HCT116 (cell line): ENCODE measurements at regions not wholly inside any gene's neighbourhood (a gene's known extent, or its start where the extent isn't known, plus 50 kb on each side); places are given as distances from the start of the nearest gene placed in this dataset.

Experiments used
- ATAC-seq: fragments of 200-7000 bp; cut with Tn5 transposase; 2 replicates; pipeline ENCODE4 v1.9.1; 2020; ENCODE audit warnings: mild to moderate bottlenecking, moderate library complexity
- BruUV-seq: library from RNA; stranded (reverse); fragments of 400-500 nt; replicated peaks from 2 replicates; lab custom pipeline; 2021; lab: Mats Ljungman, UMichigan
- CTCF ChIA-PET: fragments of 300-600 bp; sonication (Branson Sonifier 250); formaldehyde crosslinking; loops from one replicate; lab custom pipeline; 2021; ENCODE audit warnings: antibody characterized with exemption; lab: Charles Lee
- POLR2A ChIA-PET: fragments of 300-600, 350-600 bp; sonication (Branson Sonifier 250); formaldehyde crosslinking; loops from one replicate; lab custom pipeline; 2021; ENCODE audit warnings: antibody characterized with exemption; lab: Charles Lee
- RAD21 ChIA-PET, 2 experiments: fragments of 300-600 bp; sonication (Branson Sonifier 250); formaldehyde crosslinking; loops; one replicate each; lab custom pipeline; 2023; ENCODE audit warnings: low total read pairs in 2 of 2; ENCODE audit not compliant: uncharacterized antibody in 2 of 2, unreplicated experiment in 2 of 2, low non-redundant PET in 1 of 2; lab: Charles Lee
- DNase-seq: peaks from one replicate; pipeline ENCODE4 v3.0.0-alpha.2; 2010; ENCODE audit warnings: low read depth, low spot score
- H2AFZ ChIP-seq: fragments of 200-600 bp; shearing (Covaris generic), sonication (generic); 2 replicates; pipeline ENCODE4 v1.6.1; 2017; ENCODE audit warnings: low read depth, mixed run types, mixed read lengths, antibody characterized with exemption, low read length; ENCODE audit not compliant: poor library complexity, severe bottlenecking
- H3K27ac ChIP-seq: 2 replicates; pipeline ENCODE4 v1.5.1; 2012; ENCODE audit warnings: low read depth, low read length
- H3K27me3 ChIP-seq: fragments of 200-600 bp; sonication (generic); 2 replicates; pipeline ENCODE4 v1.6.1; 2016; ENCODE audit warnings: mixed run types, low read length, mixed read lengths; ENCODE audit not compliant: insufficient read depth
- H3K36me3 ChIP-seq, 2 experiments: fragments of 200-500 bp in 1 of 2; fragments of 200-600 bp in 1 of 2; sonication (Bioruptor generic) in 1 of 2; sonication (generic) in 1 of 2; 2 replicates each; pipeline versions ENCODE4 v1.5.1 to v1.6.1; 2014 to 2016; ENCODE audit warnings: low read length in 2 of 2, inconsistent platforms in 1 of 2, mixed read lengths in 1 of 2, mixed run types in 1 of 2; ENCODE audit not compliant: insufficient read depth in 2 of 2, control insufficient read depth in 1 of 2
- H3K4me1 ChIP-seq, 2 experiments: fragments of 200-600 bp in 1 of 2; sonication (generic) in 1 of 2; 2 replicates each; pipeline versions ENCODE4 v1.5.1 to v1.6.1; 2012 to 2017; ENCODE audit warnings: low read length in 2 of 2, inconsistent platforms in 1 of 2, mild to moderate bottlenecking in 1 of 2, mixed read lengths in 1 of 2, mixed run types in 1 of 2, moderate library complexity in 1 of 2; ENCODE audit not compliant: insufficient read depth in 2 of 2, control insufficient read depth in 1 of 2
- H3K4me2 ChIP-seq: fragments of 200-600 bp; sonication (generic); 2 replicates; pipeline ENCODE4 v1.6.1; 2017; ENCODE audit warnings: mixed run types, low read length, mixed read lengths
- H3K4me3 ChIP-seq, 2 experiments: fragments of 200-600 bp in 1 of 2; sonication (generic) in 1 of 2; replicated peaks in 1 of 2; 2 replicates each; pipeline ENCODE4 v1.5.1; 2011 to 2016; ENCODE audit warnings: low read length in 2 of 2, control low read depth in 1 of 2, low read depth in 1 of 2, mild to moderate bottlenecking in 1 of 2, mixed read lengths in 1 of 2, mixed run types in 1 of 2
- H3K79me2 ChIP-seq: fragments of 200-600 bp; sonication (generic); 2 replicates; pipeline ENCODE4 v1.6.1; 2017; ENCODE audit warnings: mild to moderate bottlenecking, mixed run types, low read length, moderate library complexity, mixed read lengths; ENCODE audit not compliant: insufficient read depth
- H3K9ac ChIP-seq: fragments of 200-600 bp; sonication (generic); 2 replicates; pipeline ENCODE4 v1.6.1; 2016; ENCODE audit warnings: low read length, mixed read lengths
- H3K9me2 ChIP-seq: fragments of 200-600 bp; sonication (generic), shearing (Covaris generic); 2 replicates; pipeline ENCODE4 v1.6.1; 2017; ENCODE audit warnings: mixed run types, mild to moderate bottlenecking, moderate library complexity; ENCODE audit not compliant: insufficient read depth
- H3K9me3 ChIP-seq, 2 experiments: fragments of 200-500 bp in 1 of 2; fragments of 200-600 bp in 1 of 2; sonication (Bioruptor generic) in 1 of 2; sonication (generic) in 1 of 2; 2 replicates each; pipeline ENCODE4 v1.6.1; 2014 to 2017; ENCODE audit warnings: low read length in 2 of 2, mixed read lengths in 2 of 2, inconsistent platforms in 1 of 2, low read depth in 1 of 2, mild to moderate bottlenecking in 1 of 2, mixed run types in 1 of 2, moderate library complexity in 1 of 2; ENCODE audit not compliant: control insufficient read depth in 1 of 2, insufficient read depth in 1 of 2
- H4K20me1 ChIP-seq: fragments of 200-600 bp; sonication (generic), shearing (Covaris generic); 2 replicates; pipeline ENCODE4 v1.6.1; 2017; ENCODE audit warnings: mixed run types, mild to moderate bottlenecking, moderate library complexity; ENCODE audit not compliant: insufficient read depth
- ATF3 ChIP-seq: IDR thresholded peaks from 2 replicates; pipeline ENCODE4 v1.6.1; 2012
- CBX3 ChIP-seq: IDR thresholded peaks from 2 replicates; pipeline ENCODE4 v1.6.1; 2012; ENCODE audit warnings: low read depth
- CEBPB ChIP-seq: IDR thresholded peaks from 2 replicates; pipeline ENCODE4 v1.6.1; 2012; ENCODE audit warnings: low read depth
- CTCF ChIP-seq, 3 experiments: fragments of 200-600 bp in 1 of 3; sonication (generic) in 1 of 3; IDR thresholded peaks in 2 of 3; conservative IDR thresholded peaks in 1 of 3; 2 replicates each; pipeline ENCODE4 v1.5.1; 2012 to 2017; ENCODE audit warnings: low read depth in 2 of 3, low read length in 2 of 3, antibody characterized with exemption in 1 of 3, borderline replicate concordance in 1 of 3, control low read depth in 1 of 3, mild to moderate bottlenecking in 1 of 3, mixed read lengths in 1 of 3, mixed run types in 1 of 3, moderate library complexity in 1 of 3; ENCODE audit not compliant: insufficient read depth in 1 of 3
- EGR1 ChIP-seq: IDR thresholded peaks from 2 replicates; pipeline ENCODE4 v1.6.1; 2012; ENCODE audit warnings: low read depth
- ELF1 ChIP-seq: IDR thresholded peaks from 2 replicates; pipeline ENCODE4 v1.6.1; 2012; ENCODE audit warnings: low read depth, borderline replicate concordance
- EZH2 ChIP-seq: fragments of 200-600 bp; sonication (generic); IDR thresholded peaks from 2 replicates; pipeline ENCODE4 v1.6.1; 2017; ENCODE audit warnings: antibody characterized with exemption, mixed run types
- EZH2phosphoT487 ChIP-seq: fragments of 200-600 bp; IDR thresholded peaks from 2 replicates; pipeline ENCODE4 v1.6.1; 2018; ENCODE audit warnings: antibody characterized with exemption, borderline replicate concordance
- FOSL1 ChIP-seq: IDR thresholded peaks from 2 replicates; pipeline ENCODE4 v1.6.1; 2012; ENCODE audit warnings: low read depth
- POLR2A ChIP-seq: IDR thresholded peaks from 2 replicates; pipeline ENCODE4 v1.7.0; 2011; ENCODE audit warnings: borderline replicate concordance; ENCODE audit not compliant: insufficient read depth, insufficient read length; ENCODE audit errors: extremely low read depth
- POLR2AphosphoS5 ChIP-seq: IDR thresholded peaks from 2 replicates; pipeline ENCODE4 v1.6.1; 2011; ENCODE audit warnings: mild to moderate bottlenecking, low read depth, low read length, moderate library complexity
- RAD21 ChIP-seq: IDR thresholded peaks from 2 replicates; pipeline ENCODE4 v1.6.1; 2012; ENCODE audit warnings: low read depth, mild to moderate bottlenecking
- SIN3A ChIP-seq: IDR thresholded peaks from 2 replicates; pipeline ENCODE4 v1.6.1; 2012; ENCODE audit warnings: low read depth
- SP1 ChIP-seq: IDR thresholded peaks from 2 replicates; pipeline ENCODE4 v1.6.1; 2012; ENCODE audit warnings: low read depth
- SRF ChIP-seq: IDR thresholded peaks from 2 replicates; pipeline ENCODE4 v1.6.1; 2012; ENCODE audit warnings: low read depth
- TCF7L2 ChIP-seq: IDR thresholded peaks from 2 replicates; pipeline ENCODE4 v1.7.0; 2011; ENCODE audit warnings: borderline replicate concordance, inconsistent platforms; ENCODE audit not compliant: insufficient read depth, insufficient read length; ENCODE audit errors: extremely low read depth
- YY1 ChIP-seq: IDR thresholded peaks from 2 replicates; pipeline ENCODE4 v1.6.1; 2011; ENCODE audit warnings: low read length, low read depth, moderate library complexity, mild to moderate bottlenecking; ENCODE audit not compliant: insufficient replicate concordance; ENCODE audit errors: extremely low read depth
- ZFX ChIP-seq: fragments of 450-650 bp; IDR thresholded peaks from 2 replicates; pipeline ENCODE4 v1.6.1; 2017
- ZNF274 ChIP-seq: fragments of 200-500 bp; sonication (Bioruptor generic); IDR thresholded peaks from 2 replicates; pipeline ENCODE4 v1.6.1; 2014; ENCODE audit warnings: mild to moderate bottlenecking, low read depth, low read length, inconsistent platforms
- intact Hi-C: fragments of 100-400 bp; cut with micrococcal nuclease; formaldehyde crosslinking; loops from 2 replicates; pipeline ENCODE4 v1.10.0; 2022
- TF ChIP-seq, protein P1 (sequence below): IDR thresholded peaks from 2 replicates; pipeline ENCODE4 v1.6.1; 2012; ENCODE audit warnings: low read depth

DNA sequence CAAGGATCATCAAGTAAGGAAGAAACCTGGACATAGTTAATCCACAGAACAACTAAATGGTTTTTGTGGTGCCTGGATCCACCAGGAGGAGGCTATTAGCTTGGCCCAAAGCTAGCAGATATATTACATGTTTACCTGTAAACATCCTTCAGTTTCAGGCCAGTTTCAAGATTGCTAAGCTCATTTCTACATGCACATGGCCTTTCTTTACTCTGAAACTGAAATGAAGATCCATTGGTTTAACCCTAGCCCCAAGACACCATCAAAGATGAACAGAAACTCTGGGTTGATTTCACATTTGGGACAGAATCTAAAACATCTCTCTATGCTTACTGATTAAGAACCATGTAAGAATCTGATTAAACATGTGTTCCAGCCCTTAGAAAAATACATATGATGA, 611.8 kb downstream of the TLE1 start:
- no peaks in the 10 kb centered on the region for H3K27me3 ChIP-seq
- no peaks in the 10 kb centered on the region for H3K4me1 ChIP-seq
- no peaks in the 10 kb centered on the region for H3K9me2 ChIP-seq
- no peak overlapping the region for H2AFZ ChIP-seq
- DNase-seq (no peak), ATAC-seq (no peak)
- no TSS peak for BruUV-seq
- no peak overlapping the region for H3K9ac ChIP-seq
- RAD21 ChIA-PET = no interaction called here
- intact Hi-C loops = no loop called here
- no peaks in the 10 kb centered on the region for H4K20me1 ChIP-seq
- peaks cover 0 to 3% of the 10 kb centered on the region in 2 experiments; a peak in 1 of 4 replicates for H3K9me3 ChIP-seq
- H3K4me3 ChIP-seq = no peak overlapping the region
- no peaks in the 10 kb centered on the region for H3K36me3 ChIP-seq
- TF ChIP-seq SP1 (no peak), FOSL1 (no peak), EZH2phosphoT487 (no peak), POLR2A (no peak), ZNF274 (no peak), CTCF (IDR thresholded peaks at IDR 0.05 in 2 of 3, conservative IDR thresholded peaks at IDR 0.05 in 1 of 3; ENCODE audit: borderline replicate concordance in 1 of 3, insufficient read depth in 1 of 3, low read depth in 2 of 3, low read length in 2 of 3) (no peak), ELF1 (no peak), ATF3 (no peak), CEBPB (no peak), SIN3A (no peak), TCF7L2 (no peak), POLR2AphosphoS5 (no peak), SRF (no peak), EZH2 (no peak), YY1 (no peak), CBX3 (no peak), EGR1 (no peak), RAD21 (no peak), ZFX (no peak)
- TF ChIP-seq, protein P1, sequence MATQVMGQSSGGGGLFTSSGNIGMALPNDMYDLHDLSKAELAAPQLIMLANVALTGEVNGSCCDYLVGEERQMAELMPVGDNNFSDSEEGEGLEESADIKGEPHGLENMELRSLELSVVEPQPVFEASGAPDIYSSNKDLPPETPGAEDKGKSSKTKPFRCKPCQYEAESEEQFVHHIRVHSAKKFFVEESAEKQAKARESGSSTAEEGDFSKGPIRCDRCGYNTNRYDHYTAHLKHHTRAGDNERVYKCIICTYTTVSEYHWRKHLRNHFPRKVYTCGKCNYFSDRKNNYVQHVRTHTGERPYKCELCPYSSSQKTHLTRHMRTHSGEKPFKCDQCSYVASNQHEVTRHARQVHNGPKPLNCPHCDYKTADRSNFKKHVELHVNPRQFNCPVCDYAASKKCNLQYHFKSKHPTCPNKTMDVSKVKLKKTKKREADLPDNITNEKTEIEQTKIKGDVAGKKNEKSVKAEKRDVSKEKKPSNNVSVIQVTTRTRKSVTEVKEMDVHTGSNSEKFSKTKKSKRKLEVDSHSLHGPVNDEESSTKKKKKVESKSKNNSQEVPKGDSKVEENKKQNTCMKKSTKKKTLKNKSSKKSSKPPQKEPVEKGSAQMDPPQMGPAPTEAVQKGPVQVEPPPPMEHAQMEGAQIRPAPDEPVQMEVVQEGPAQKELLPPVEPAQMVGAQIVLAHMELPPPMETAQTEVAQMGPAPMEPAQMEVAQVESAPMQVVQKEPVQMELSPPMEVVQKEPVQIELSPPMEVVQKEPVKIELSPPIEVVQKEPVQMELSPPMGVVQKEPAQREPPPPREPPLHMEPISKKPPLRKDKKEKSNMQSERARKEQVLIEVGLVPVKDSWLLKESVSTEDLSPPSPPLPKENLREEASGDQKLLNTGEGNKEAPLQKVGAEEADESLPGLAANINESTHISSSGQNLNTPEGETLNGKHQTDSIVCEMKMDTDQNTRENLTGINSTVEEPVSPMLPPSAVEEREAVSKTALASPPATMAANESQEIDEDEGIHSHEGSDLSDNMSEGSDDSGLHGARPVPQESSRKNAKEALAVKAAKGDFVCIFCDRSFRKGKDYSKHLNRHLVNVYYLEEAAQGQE = no peak
- H3K27ac ChIP-seq = no peak overlapping the region
- POLR2A ChIA-PET = no interaction called here
- H3K4me2 ChIP-seq = no peak overlapping the region
- no peaks in the 10 kb centered on the region for H3K79me2 ChIP-seq
- CTCF ChIA-PET = no interaction called here
